ENCODE measurements at regions not wholly inside any gene's neighbourhood (a gene's known extent, or its start where the extent isn't known, plus 50 kb on each side); places are given as distances from the start of the nearest gene placed in this dataset.

DNA sequence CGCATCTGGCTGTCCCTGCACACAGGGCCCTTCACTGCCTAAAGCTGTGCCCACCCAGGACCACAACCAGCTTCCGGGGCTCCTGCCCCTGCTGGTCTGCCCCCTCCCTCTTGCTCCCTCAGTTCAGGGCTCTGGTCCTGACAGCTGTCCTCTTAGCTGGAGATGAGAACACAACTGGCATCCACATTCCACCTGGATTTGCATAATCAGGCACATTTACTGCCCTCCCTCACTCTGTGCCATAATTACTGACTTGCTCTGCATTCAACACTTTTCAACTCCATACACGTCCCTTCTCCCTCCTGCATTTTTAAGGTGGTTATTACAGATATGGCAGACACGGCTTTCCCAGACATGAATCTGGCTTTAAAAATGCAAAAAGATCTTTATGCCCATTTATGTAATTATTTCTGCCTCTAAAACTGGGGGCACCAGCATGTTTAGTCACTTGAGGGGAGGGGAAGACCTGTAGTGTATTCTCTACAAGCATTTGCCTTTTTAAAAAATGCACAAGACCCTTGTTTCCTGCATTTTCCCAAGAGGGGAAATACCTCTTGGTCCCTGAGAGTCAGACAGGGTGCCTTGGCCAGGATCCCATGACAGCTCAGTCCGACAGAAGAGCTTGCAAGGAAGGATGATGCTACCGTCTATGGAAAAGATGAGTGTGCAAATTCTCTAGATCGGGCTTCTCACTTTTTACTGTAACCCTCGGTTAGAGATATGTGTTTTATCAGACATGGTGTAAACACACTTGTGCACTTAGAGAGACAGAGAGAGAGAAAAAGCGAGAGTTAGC lies 401.8 kb downstream of the PREX1 start:
- TF ChIP-seq, protein P1, sequence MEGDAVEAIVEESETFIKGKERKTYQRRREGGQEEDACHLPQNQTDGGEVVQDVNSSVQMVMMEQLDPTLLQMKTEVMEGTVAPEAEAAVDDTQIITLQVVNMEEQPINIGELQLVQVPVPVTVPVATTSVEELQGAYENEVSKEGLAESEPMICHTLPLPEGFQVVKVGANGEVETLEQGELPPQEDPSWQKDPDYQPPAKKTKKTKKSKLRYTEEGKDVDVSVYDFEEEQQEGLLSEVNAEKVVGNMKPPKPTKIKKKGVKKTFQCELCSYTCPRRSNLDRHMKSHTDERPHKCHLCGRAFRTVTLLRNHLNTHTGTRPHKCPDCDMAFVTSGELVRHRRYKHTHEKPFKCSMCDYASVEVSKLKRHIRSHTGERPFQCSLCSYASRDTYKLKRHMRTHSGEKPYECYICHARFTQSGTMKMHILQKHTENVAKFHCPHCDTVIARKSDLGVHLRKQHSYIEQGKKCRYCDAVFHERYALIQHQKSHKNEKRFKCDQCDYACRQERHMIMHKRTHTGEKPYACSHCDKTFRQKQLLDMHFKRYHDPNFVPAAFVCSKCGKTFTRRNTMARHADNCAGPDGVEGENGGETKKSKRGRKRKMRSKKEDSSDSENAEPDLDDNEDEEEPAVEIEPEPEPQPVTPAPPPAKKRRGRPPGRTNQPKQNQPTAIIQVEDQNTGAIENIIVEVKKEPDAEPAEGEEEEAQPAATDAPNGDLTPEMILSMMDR (IDR thresholded peaks at IDR 0.05; ENCODE audit: borderline replicate concordance, extremely low read depth, low read length, poor library complexity, severe bottlenecking): no peak
- no peak for TF ChIP-seq EZH2 (IDR thresholded peaks at IDR 0.05; ENCODE audit: borderline replicate concordance, low read depth, low read length, severe bottlenecking)
